ENCODE measurements at regions not wholly inside any gene's neighbourhood (a gene's known extent, or its start where the extent isn't known, plus 50 kb on each side); places are given as distances from the start of the nearest gene placed in this dataset.

- Histone ChIP-seq H2AFZ (no peak overlapping the region), H3K36me3 (ENCODE audit: control insufficient read depth, insufficient read depth, low read length) (no peaks in the 10 kb centered on the region), H3K27ac (no peak overlapping the region), H3K4me3 (ENCODE audit: low read depth, low read length) (no peak overlapping the region), H3K9me3 (ENCODE audit: control insufficient read depth, low read length) (no peaks in the 10 kb centered on the region), H3K4me2 (ENCODE audit: low read length) (no peak overlapping the region), H3K9ac (no peak overlapping the region), H3K27me3 (ENCODE audit: control insufficient read depth, insufficient read depth, low read length) (no peaks in the 10 kb centered on the region), H3K4me1 (no peaks in the 10 kb centered on the region), H3K79me2 (no peaks in the 10 kb centered on the region)
- TF ChIP-seq CTCF (IDR thresholded peaks at IDR 0.05), result no peak
Measured at GRCh38 chr11:32015427-32015826, 75.4 kb upstream of the RCN1 start.

- Histone ChIP-seq H3K9ac (no peak overlapping the region), H2AFZ (no peak overlapping the region), H3K9me3 (ENCODE audit: control insufficient read depth, low read length) (no peaks in the 10 kb centered on the region), H3K4me2 (ENCODE audit: low read length) (no peak overlapping the region), H3K4me1 (no peaks in the 10 kb centered on the region), H3K79me2 (no peaks in the 10 kb centered on the region), H3K4me3 (ENCODE audit: low read depth, low read length) (no peak overlapping the region), H3K27me3 (ENCODE audit: control insufficient read depth, insufficient read depth, low read length) (no peaks in the 10 kb centered on the region), H3K36me3 (ENCODE audit: control insufficient read depth, insufficient read depth, low read length) (no peaks in the 10 kb centered on the region), H3K27ac (no peak overlapping the region)
- no peak for TF ChIP-seq CTCF (IDR thresholded peaks at IDR 0.05)
Measured at GRCh38 chr11:32013603-32014002, 77.3 kb upstream of the RCN1 start.

GRCh38 chr11:32012049-32012448, 78.8 kb upstream of the RCN1 start:
- no peaks in the 10 kb centered on the region for H3K27me3 ChIP-seq (ENCODE audit: control insufficient read depth, insufficient read depth, low read length)
- no peak overlapping the region for H3K4me3 ChIP-seq (ENCODE audit: low read depth, low read length)
- no peaks in the 10 kb centered on the region for H3K36me3 ChIP-seq (ENCODE audit: control insufficient read depth, insufficient read depth, low read length)
- H3K9me3 ChIP-seq (ENCODE audit: control insufficient read depth, low read length), result no peaks in the 10 kb centered on the region
- no peak overlapping the region for H2AFZ ChIP-seq
- H3K9ac ChIP-seq, result no peak overlapping the region
- no peaks in the 10 kb centered on the region for H3K4me1 ChIP-seq
- no peaks in the 10 kb centered on the region for H3K79me2 ChIP-seq
- no peak for TF ChIP-seq CTCF (IDR thresholded peaks at IDR 0.05)
- H3K4me2 ChIP-seq (ENCODE audit: low read length), result no peak overlapping the region
- H3K27ac ChIP-seq, result no peak overlapping the region

GRCh38 chr11:32008880-32009551, 81.9 kb upstream of the RCN1 start:
- Histone ChIP-seq H3K9me3 (ENCODE audit: control insufficient read depth, low read length) (no peaks in the 10 kb centered on the region), H2AFZ (no peak overlapping the region), H3K4me3 (ENCODE audit: low read depth, low read length) (no peak overlapping the region), H3K4me1 (no peaks in the 10 kb centered on the region), H3K27ac (no peak overlapping the region), H3K27me3 (ENCODE audit: control insufficient read depth, insufficient read depth, low read length) (no peaks in the 10 kb centered on the region), H3K9ac (no peak overlapping the region), H3K36me3 (ENCODE audit: control insufficient read depth, insufficient read depth, low read length) (no peaks in the 10 kb centered on the region), H3K79me2 (no peaks in the 10 kb centered on the region), H3K4me2 (ENCODE audit: low read length) (no peak overlapping the region)
- no peak for TF ChIP-seq CTCF (IDR thresholded peaks at IDR 0.05)

GRCh38 chr11:32006799-32007388, 84.0 kb upstream of the RCN1 start:
- Histone ChIP-seq H3K4me2 (ENCODE audit: low read length) (no peak overlapping the region), H3K9ac (no peak overlapping the region), H3K4me1 (no peaks in the 10 kb centered on the region), H2AFZ (no peak overlapping the region), H3K27me3 (ENCODE audit: control insufficient read depth, insufficient read depth, low read length) (no peaks in the 10 kb centered on the region), H3K79me2 (no peaks in the 10 kb centered on the region), H3K36me3 (ENCODE audit: control insufficient read depth, insufficient read depth, low read length) (no peaks in the 10 kb centered on the region), H3K4me3 (ENCODE audit: low read depth, low read length) (no peak overlapping the region), H3K9me3 (ENCODE audit: control insufficient read depth, low read length) (no peaks in the 10 kb centered on the region), H3K27ac (no peak overlapping the region)
- TF ChIP-seq CTCF (IDR thresholded peaks at IDR 0.05), result peak; percentile 36

Data from parathyroid adenoma (tissue), 2 donors.